Neural progenitor cell (in vitro differentiated cells): ENCODE measurements at regions not wholly inside any gene's neighbourhood (a gene's known extent, or its start where the extent isn't known, plus 50 kb on each side); places are given as distances from the start of the nearest gene placed in this dataset.

Source experiments
- DNase-seq: peaks from one replicate; pipeline ENCODE4 v3.0.0-alpha.2; 2016; ENCODE audit warnings: low spot score
- H2AFZ ChIP-seq: fragments of 200-600 bp; sonication (generic); replicated peaks from 2 replicates; pipeline ENCODE4 v1.6.1; 2016; ENCODE audit warnings: antibody characterized with exemption
- H3F3A ChIP-seq: fragments of 200-600 bp; sonication (generic); 2 replicates; pipeline ENCODE4 v1.6.1; 2016; ENCODE audit warnings: antibody characterized with exemption, low read depth
- H3K27ac ChIP-seq: fragments of 200-600 bp; sonication (generic); 2 replicates; pipeline ENCODE4 v1.5.1; 2016; ENCODE audit warnings: mild to moderate bottlenecking
- H3K27me3 ChIP-seq: fragments of 200-600 bp; sonication (generic); 2 replicates; pipeline ENCODE4 v1.6.1; 2016; ENCODE audit warnings: mild to moderate bottlenecking, moderate library complexity
- H3K36me3 ChIP-seq: fragments of 200-600 bp; sonication (generic); 2 replicates; pipeline ENCODE4 v1.5.1; 2016
- H3K4me1 ChIP-seq: fragments of 200-600 bp; sonication (generic); 2 replicates; pipeline ENCODE4 v1.6.1; 2016; ENCODE audit warnings: mixed run types
- H3K4me2 ChIP-seq: fragments of 200-600 bp; sonication (generic); 2 replicates; pipeline ENCODE4 v1.6.1; 2016
- H3K4me3 ChIP-seq: fragments of 200-600 bp; sonication (generic); 2 replicates; pipeline ENCODE4 v1.5.1; 2016
- H3K79me2 ChIP-seq: fragments of 200-600 bp; sonication (generic); 2 replicates; pipeline ENCODE4 v1.6.1; 2016; ENCODE audit warnings: low read depth
- H3K9ac ChIP-seq: fragments of 200-600 bp; sonication (generic); 2 replicates; pipeline ENCODE4 v1.6.1; 2016
- H3K9me3 ChIP-seq: fragments of 200-600 bp; sonication (generic); 2 replicates; pipeline ENCODE4 v1.5.1; 2016; ENCODE audit warnings: low read depth
- H4K20me1 ChIP-seq: fragments of 200-600 bp; sonication (generic); 2 replicates; pipeline ENCODE4 v1.6.1; 2016; ENCODE audit warnings: low read depth
- H3K27ac Mint-ChIP-seq: 3 replicates; pipeline ENCODE4 v1.8.0; 2021; ENCODE audit warnings: mixed read lengths
- H3K27me3 Mint-ChIP-seq: 2 replicates; pipeline ENCODE4 v1.8.0; 2022; ENCODE audit warnings: low read depth, mild to moderate bottlenecking, inconsistent platforms, moderate library complexity, mixed read lengths; ENCODE audit not compliant: insufficient read depth
- H3K36me3 Mint-ChIP-seq: 3 replicates; pipeline ENCODE4 v1.8.0; 2021; ENCODE audit warnings: mixed read lengths
- H3K4me1 Mint-ChIP-seq: 3 replicates; pipeline ENCODE4 v1.8.0; 2021; ENCODE audit warnings: mixed read lengths
- H3K4me3 Mint-ChIP-seq: 3 replicates; pipeline ENCODE4 v1.8.0; 2021; ENCODE audit warnings: mild to moderate bottlenecking, moderate library complexity, mixed read lengths
- H3K9me3 Mint-ChIP-seq: 3 replicates; pipeline ENCODE4 v1.8.0; 2020; ENCODE audit warnings: mixed read lengths
- CTCF ChIP-seq: fragments of 200-600 bp; sonication (generic); IDR thresholded peaks from 2 replicates; pipeline ENCODE4 v1.5.1; 2017; ENCODE audit warnings: antibody characterized with exemption, mild to moderate bottlenecking
- EZH2 ChIP-seq: fragments of 200-600 bp; sonication (generic); IDR thresholded peaks from 2 replicates; pipeline ENCODE4 v1.6.1; 2017; ENCODE audit warnings: antibody characterized with exemption, mild to moderate bottlenecking, moderate library complexity
- EZH2phosphoT487 ChIP-seq: fragments of 200-600 bp; sonication (generic); IDR thresholded peaks from 2 replicates; pipeline ENCODE4 v1.6.1; 2017; ENCODE audit warnings: antibody characterized with exemption

- no peaks in the 10 kb centered on the region for H3K36me3 ChIP-seq
- TF ChIP-seq EZH2 (no peak), CTCF (no peak), EZH2phosphoT487 (no peak)
- peaks cover 6% of the 10 kb centered on the region for H3K27me3 Mint-ChIP-seq
- no peak overlapping the region for H3K27ac ChIP-seq
- H3F3A ChIP-seq = no peaks in the 10 kb centered on the region
- no peak overlapping the region for H3K9ac ChIP-seq
- no peaks in the 10 kb centered on the region for H3K9me3 ChIP-seq
- no peak for DNase-seq
- peaks cover 8% of the 10 kb centered on the region for H3K4me1 Mint-ChIP-seq
- no peaks in the 10 kb centered on the region for H3K27me3 ChIP-seq
- no peak overlapping the region for H3K4me2 ChIP-seq
- H3K4me3 ChIP-seq = no peak overlapping the region
- H3K79me2 ChIP-seq = no peaks in the 10 kb centered on the region
- H3K4me3 Mint-ChIP-seq = no peak overlapping the region
- no peaks in the 10 kb centered on the region for H3K4me1 ChIP-seq
- H3K27ac Mint-ChIP-seq = no peak overlapping the region
- no peaks in the 10 kb centered on the region for H3K36me3 Mint-ChIP-seq
- H4K20me1 ChIP-seq = no peaks in the 10 kb centered on the region
- H3K9me3 Mint-ChIP-seq = no peaks in the 10 kb centered on the region
- no peak overlapping the region for H2AFZ ChIP-seq
Measured at GRCh38 chr10:131844529-131845084, 56.2 kb upstream of the PPP2R2D start.

GRCh38 chr10:131845505-131846239, 55.1 kb upstream of the PPP2R2D start:
- peaks cover 6% of the 10 kb centered on the region for H3K27me3 Mint-ChIP-seq
- no peak for DNase-seq
- Histone ChIP-seq H3K36me3 (no peaks in the 10 kb centered on the region), H3K27me3 (no peaks in the 10 kb centered on the region), H3K4me1 (no peaks in the 10 kb centered on the region), H3K9me3 (no peaks in the 10 kb centered on the region), H3F3A (no peaks in the 10 kb centered on the region), H4K20me1 (no peaks in the 10 kb centered on the region), H3K9ac (no peak overlapping the region), H2AFZ (no peak overlapping the region), H3K4me3 (no peak overlapping the region), H3K4me2 (no peak overlapping the region), H3K79me2 (no peaks in the 10 kb centered on the region), H3K27ac (no peak overlapping the region)
- no peak overlapping the region for H3K4me3 Mint-ChIP-seq
- H3K4me1 Mint-ChIP-seq = peaks cover 8% of the 10 kb centered on the region
- H3K27ac Mint-ChIP-seq = peak overlapping the region; percentile 31
- no peak for TF ChIP-seq CTCF
- no peak for TF ChIP-seq EZH2
- no peak for TF ChIP-seq EZH2phosphoT487
- no peaks in the 10 kb centered on the region for H3K36me3 Mint-ChIP-seq
- no peaks in the 10 kb centered on the region for H3K9me3 Mint-ChIP-seq

GRCh38 chr10:131846240-131847101, 54.3 kb upstream of the PPP2R2D start:
- Histone ChIP-seq H3K4me2 (no peak overlapping the region), H3F3A (no peaks in the 10 kb centered on the region), H3K4me1 (no peaks in the 10 kb centered on the region), H3K79me2 (no peaks in the 10 kb centered on the region), H3K27ac (no peak overlapping the region), H3K27me3 (no peaks in the 10 kb centered on the region), H3K36me3 (no peaks in the 10 kb centered on the region), H3K4me3 (no peak overlapping the region), H3K9ac (no peak overlapping the region), H3K9me3 (no peaks in the 10 kb centered on the region), H4K20me1 (no peaks in the 10 kb centered on the region), H2AFZ (no peak overlapping the region)
- no peak for DNase-seq
- peak overlapping the region; percentile 55 for H3K4me3 Mint-ChIP-seq
- H3K9me3 Mint-ChIP-seq = no peaks in the 10 kb centered on the region
- no peaks in the 10 kb centered on the region for H3K36me3 Mint-ChIP-seq
- TF ChIP-seq CTCF (no peak), EZH2phosphoT487 (no peak), EZH2 (no peak)
- H3K4me1 Mint-ChIP-seq = peaks cover 8% of the 10 kb centered on the region
- H3K27ac Mint-ChIP-seq = peak overlapping the region; percentile 31
- peaks cover 6% of the 10 kb centered on the region for H3K27me3 Mint-ChIP-seq
